ENCODE measurements at regions not wholly inside any gene's neighbourhood (a gene's known extent, or its start where the extent isn't known, plus 50 kb on each side); places are given as distances from the start of the nearest gene placed in this dataset.

DNA sequence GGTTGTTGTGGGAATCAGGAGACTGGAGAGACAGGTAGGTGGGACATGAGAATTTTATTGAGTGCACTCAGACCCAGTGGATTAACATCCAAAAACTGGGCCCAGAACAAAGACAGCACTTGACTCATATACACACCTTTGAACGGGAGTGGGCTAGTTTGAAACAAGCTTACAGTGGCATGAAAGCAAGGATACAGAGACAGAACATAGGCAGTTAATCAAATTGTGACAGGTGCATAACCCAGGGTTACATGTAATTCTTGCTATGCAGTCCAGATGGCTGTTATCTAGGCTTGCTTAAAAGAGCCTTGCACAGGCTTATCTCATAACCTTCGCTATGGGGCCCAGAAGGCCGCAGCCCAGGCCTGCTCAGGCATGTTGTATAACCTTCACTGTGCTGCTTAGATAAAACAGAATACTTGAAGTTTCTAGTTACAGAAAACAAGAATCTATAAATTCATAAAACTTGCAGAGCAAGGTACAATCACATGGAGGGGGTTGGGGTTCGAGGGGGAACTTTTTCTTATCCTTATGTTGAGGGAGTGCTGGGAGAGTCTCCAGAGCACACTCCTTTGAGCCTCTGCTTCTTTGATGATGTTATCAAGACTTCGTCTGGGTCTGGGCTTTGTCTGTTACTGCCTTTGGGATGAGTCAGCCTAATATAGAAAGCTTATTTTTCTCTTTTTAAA is 81.7 kb downstream of the TNFAIP2 start:
- TF ChIP-seq, protein P1, sequence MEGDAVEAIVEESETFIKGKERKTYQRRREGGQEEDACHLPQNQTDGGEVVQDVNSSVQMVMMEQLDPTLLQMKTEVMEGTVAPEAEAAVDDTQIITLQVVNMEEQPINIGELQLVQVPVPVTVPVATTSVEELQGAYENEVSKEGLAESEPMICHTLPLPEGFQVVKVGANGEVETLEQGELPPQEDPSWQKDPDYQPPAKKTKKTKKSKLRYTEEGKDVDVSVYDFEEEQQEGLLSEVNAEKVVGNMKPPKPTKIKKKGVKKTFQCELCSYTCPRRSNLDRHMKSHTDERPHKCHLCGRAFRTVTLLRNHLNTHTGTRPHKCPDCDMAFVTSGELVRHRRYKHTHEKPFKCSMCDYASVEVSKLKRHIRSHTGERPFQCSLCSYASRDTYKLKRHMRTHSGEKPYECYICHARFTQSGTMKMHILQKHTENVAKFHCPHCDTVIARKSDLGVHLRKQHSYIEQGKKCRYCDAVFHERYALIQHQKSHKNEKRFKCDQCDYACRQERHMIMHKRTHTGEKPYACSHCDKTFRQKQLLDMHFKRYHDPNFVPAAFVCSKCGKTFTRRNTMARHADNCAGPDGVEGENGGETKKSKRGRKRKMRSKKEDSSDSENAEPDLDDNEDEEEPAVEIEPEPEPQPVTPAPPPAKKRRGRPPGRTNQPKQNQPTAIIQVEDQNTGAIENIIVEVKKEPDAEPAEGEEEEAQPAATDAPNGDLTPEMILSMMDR (conservative IDR thresholded peaks at IDR 0.05; ENCODE audit: low read length): no peak
- TF ChIP-seq EZH2phosphoT487 (IDR thresholded peaks at IDR 0.05; ENCODE audit: borderline replicate concordance): no peak
